Lung (tissue), 11 donors: ENCODE measurements at regions not wholly inside any gene's neighbourhood (a gene's known extent, or its start where the extent isn't known, plus 50 kb on each side); places are given as distances from the start of the nearest gene placed in this dataset.

Experiments used
- ATAC-seq: fragments of 200-7000 bp; cut with Tn5 transposase; one replicate; pipeline ENCODE4 v1.9.1; 2020; ENCODE audit warnings: moderate number of reproducible peaks; ENCODE audit not compliant: insufficient read depth, low FRiP score
- DNase-seq, 3 donors: peaks; one replicate each; pipeline ENCODE4 v3.0.0-alpha.2; 2013 to 2017
- H3K27ac ChIP-seq, 2 donors: one replicate each; pipeline ENCODE4 v1.5.1; 2013; ENCODE audit warnings: mild to moderate bottlenecking in 2 of 2, moderate library complexity in 2 of 2, control low read depth in 1 of 2, inconsistent platforms in 1 of 2, low read depth in 1 of 2, low read length in 1 of 2
- H3K27me3 ChIP-seq, 3 donors: one replicate each; pipeline ENCODE4 v1.5.1; 2013; ENCODE audit warnings: low read length in 2 of 3; ENCODE audit not compliant: control insufficient read depth in 3 of 3, insufficient read depth in 3 of 3
- H3K36me3 ChIP-seq, 4 donors: one replicate each; pipeline ENCODE4 v1.5.1; 2013; ENCODE audit warnings: low read length in 4 of 4, mild to moderate bottlenecking in 1 of 4, moderate library complexity in 1 of 4; ENCODE audit not compliant: control insufficient read depth in 4 of 4, insufficient read depth in 4 of 4
- H3K4me1 ChIP-seq, 5 donors: one replicate each; pipeline ENCODE4 v1.5.1; 2013; ENCODE audit warnings: low read length in 5 of 5, mild to moderate bottlenecking in 2 of 5, moderate library complexity in 1 of 5; ENCODE audit not compliant: control insufficient read depth in 5 of 5, insufficient read depth in 5 of 5
- H3K4me3 ChIP-seq: one replicate; pipeline ENCODE4 v1.5.1; 2013; ENCODE audit warnings: mild to moderate bottlenecking, control low read depth, moderate library complexity
- H3K9ac ChIP-seq, 2 donors: one replicate each; pipeline ENCODE4 v1.5.1; 2013; ENCODE audit warnings: low read length in 2 of 2, control low read depth in 1 of 2; ENCODE audit not compliant: insufficient read depth in 1 of 2
- H3K9me3 ChIP-seq, 4 donors: one replicate each; pipeline ENCODE4 v1.5.1; 2013; ENCODE audit warnings: low read length in 3 of 4, mild to moderate bottlenecking in 1 of 4, moderate library complexity in 1 of 4; ENCODE audit not compliant: control insufficient read depth in 4 of 4, insufficient read depth in 3 of 4
- WGBS, 2 donors: extraction: QIAGEN DNeasy Blood & Tissue Kit; methylation state at CpG; one replicate each; pipeline ENCODE4 v1.1.7; 2013; 5-methylcytosine and 5-hydroxymethylcytosine counted together
- TF ChIP-seq, protein P1 (sequence below): IDR thresholded peaks from 2 replicates; pipeline ENCODE4 v1.5.1; 2012; ENCODE audit warnings: mild to moderate bottlenecking; ENCODE audit errors: control extremely low read depth, extremely low read depth
- donor health status: control.
- donor health status: control.
- donor health status: Bipolar disorder and iron deficiency.
- donor health status: healthy.
- donor health status: DM: yes; HTN: yes; CAD: no.

DNA sequence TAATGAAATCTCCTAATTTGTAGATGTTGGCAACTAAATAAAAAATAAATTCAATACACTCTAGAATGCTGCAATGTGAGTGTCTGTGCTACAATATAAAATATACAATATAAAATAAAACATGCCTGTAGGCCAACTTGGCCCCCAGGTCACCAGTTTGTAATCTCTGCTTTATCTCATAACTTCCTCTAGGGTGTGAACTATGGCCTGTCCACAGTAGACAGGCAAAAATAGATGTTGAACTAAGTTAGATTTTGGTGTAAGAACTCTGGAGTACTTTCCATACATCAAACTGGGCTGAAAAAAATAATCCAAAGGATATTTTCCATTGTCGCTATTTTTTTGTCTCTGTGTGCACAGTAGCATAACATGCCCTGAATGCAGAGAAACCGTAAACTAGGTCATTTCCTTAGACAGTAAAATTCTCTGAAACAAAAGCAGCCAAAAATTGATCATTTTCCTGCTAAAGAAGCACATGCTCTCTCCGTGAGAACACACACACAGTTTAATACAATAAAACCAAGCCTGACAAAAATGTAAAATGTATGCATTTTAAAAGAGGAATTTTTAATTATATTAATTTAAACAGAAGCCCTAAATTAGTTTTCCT lies 98.5 kb upstream of the ZFP64 start:
- Histone ChIP-seq H3K4me3 (no peak overlapping the region), H3K27me3 (no peaks in the 10 kb centered on the region), H3K27ac (no peak overlapping the region), H3K9me3 (peaks cover 0 to 2% (median 0%) of the 10 kb centered on the region in 4 donors), H3K9ac (no peak overlapping the region), H3K36me3 (no peaks in the 10 kb centered on the region), H3K4me1 (peaks cover 0 to 25% (median 0%) of the 10 kb centered on the region in 5 donors)
- WGBS, 2 donors, result 75 to 78% methylated on average over 3 of the region's 3 CpGs
- peak in 1 of 3 donors; percentile 39 for DNase-seq
- no peak for ATAC-seq
- TF ChIP-seq, protein P1, sequence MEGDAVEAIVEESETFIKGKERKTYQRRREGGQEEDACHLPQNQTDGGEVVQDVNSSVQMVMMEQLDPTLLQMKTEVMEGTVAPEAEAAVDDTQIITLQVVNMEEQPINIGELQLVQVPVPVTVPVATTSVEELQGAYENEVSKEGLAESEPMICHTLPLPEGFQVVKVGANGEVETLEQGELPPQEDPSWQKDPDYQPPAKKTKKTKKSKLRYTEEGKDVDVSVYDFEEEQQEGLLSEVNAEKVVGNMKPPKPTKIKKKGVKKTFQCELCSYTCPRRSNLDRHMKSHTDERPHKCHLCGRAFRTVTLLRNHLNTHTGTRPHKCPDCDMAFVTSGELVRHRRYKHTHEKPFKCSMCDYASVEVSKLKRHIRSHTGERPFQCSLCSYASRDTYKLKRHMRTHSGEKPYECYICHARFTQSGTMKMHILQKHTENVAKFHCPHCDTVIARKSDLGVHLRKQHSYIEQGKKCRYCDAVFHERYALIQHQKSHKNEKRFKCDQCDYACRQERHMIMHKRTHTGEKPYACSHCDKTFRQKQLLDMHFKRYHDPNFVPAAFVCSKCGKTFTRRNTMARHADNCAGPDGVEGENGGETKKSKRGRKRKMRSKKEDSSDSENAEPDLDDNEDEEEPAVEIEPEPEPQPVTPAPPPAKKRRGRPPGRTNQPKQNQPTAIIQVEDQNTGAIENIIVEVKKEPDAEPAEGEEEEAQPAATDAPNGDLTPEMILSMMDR, result no peak

GRCh38 chr20:52280407-52280806 lies 88.8 kb upstream of the ZFP64 start:
- Histone ChIP-seq H3K4me3 (no peak overlapping the region), H3K9ac (no peak overlapping the region), H3K9me3 (peaks cover 0 to 3% (median 0%) of the 10 kb centered on the region in 4 donors), H3K4me1 (peaks cover 0 to 32% (median 10%) of the 10 kb centered on the region in 5 donors), H3K27ac (no peak overlapping the region), H3K27me3 (no peaks in the 10 kb centered on the region), H3K36me3 (no peaks in the 10 kb centered on the region)
- DNase-seq, result no peak
- no peak for ATAC-seq
- TF ChIP-seq, protein P1, result no peak
- WGBS, 2 donors, result 92 to 98% methylated on average over 2 of the region's 2 CpGs

DNA sequence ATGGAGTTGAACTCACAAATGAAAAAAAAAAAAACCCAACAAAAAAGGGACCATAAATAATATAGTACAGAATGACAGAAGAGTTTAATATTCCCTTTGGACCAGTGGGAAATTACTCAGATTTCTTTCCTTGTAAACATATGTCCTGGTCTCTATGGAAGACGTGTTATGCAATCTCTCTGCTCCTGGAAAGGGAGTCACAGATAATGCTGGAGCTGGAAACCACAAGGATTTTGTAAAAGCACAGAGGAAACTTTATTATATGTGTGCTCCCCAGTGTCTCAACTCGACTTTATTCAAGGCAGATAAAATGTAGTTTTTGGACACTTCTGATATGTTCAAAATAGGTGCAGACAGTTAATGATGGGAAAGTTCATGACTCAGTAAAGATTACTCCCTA lies 88.1 kb upstream of the ZFP64 start:
- 60 to 73% methylated on average over 2 of the region's 2 CpGs for WGBS, 2 donors
- H3K27ac ChIP-seq, result no peak overlapping the region
- DNase-seq (no peak), ATAC-seq (no peak)
- TF ChIP-seq, protein P1, result no peak
- H3K36me3 ChIP-seq, result no peaks in the 10 kb centered on the region
- H3K27me3 ChIP-seq, result no peaks in the 10 kb centered on the region
- H3K4me1 ChIP-seq, result peaks cover 0 to 35% (median 12%) of the 10 kb centered on the region in 5 donors
- no peak overlapping the region for H3K9ac ChIP-seq
- H3K9me3 ChIP-seq, result peaks cover 0 to 3% (median 0%) of the 10 kb centered on the region in 4 donors
- H3K4me3 ChIP-seq, result no peak overlapping the region
